Activated CD4-positive, alpha-beta T cell treated with anti-CD3 and anti-CD28 coated beads, Interleukin-10, Interleukin-2, amounts not matched to agents 100 ng/mL and 50 ng/mL, durations not matched to agents 16 hours and 8 hours (primary cell): ENCODE measurements at regions not wholly inside any gene's neighbourhood (a gene's known extent, or its start where the extent isn't known, plus 50 kb on each side); places are given as distances from the start of the nearest gene placed in this dataset.

Experiments used
- DNase-seq: peaks from one replicate; pipeline ENCODE4 v3.0.0-alpha.2; 2020

GRCh38 chr15:85890620-85890980 lies 95.9 kb upstream of the KLHL25 start:
- DNase-seq = no peak

- DNase-seq = no peak
Observed at GRCh38 chr15:85891470-85891869, 96.7 kb upstream of the KLHL25 start.

GRCh38 chr15:85892232-85892631 lies 97.5 kb upstream of the KLHL25 start:
- no peak for DNase-seq

GRCh38 chr15:85897207-85897894 lies 102.6 kb upstream of the KLHL25 start:
- DNase-seq = no peak

- DNase-seq = no peak
Observed at GRCh38 chr15:85897895-85898717, 103.4 kb upstream of the KLHL25 start.

- DNase-seq = peak; percentile 3
Observed at GRCh38 chr15:85899927-85900326, 105.2 kb upstream of the KLHL25 start.

GRCh38 chr15:85905751-85906450 lies 111.2 kb upstream of the KLHL25 start:
- no peak for DNase-seq

GRCh38 chr15:85906640-85907039 lies 111.9 kb upstream of the KLHL25 start:
- DNase-seq = no peak

GRCh38 chr15:85910834-85911233 lies 116.1 kb upstream of the KLHL25 start:
- no peak for DNase-seq

GRCh38 chr15:85913461-85913860 lies 118.7 kb upstream of the KLHL25 start:
- DNase-seq = no peak

- DNase-seq = no peak
Observed at GRCh38 chr15:85920956-85921355, 126.2 kb upstream of the KLHL25 start.

- no peak for DNase-seq
Observed at GRCh38 chr15:85924088-85924487, 129.4 kb upstream of the KLHL25 start.

- no peak for DNase-seq
Observed at GRCh38 chr15:85925649-85926237, 131.0 kb upstream of the KLHL25 start.

GRCh38 chr15:85926834-85927233 lies 132.1 kb upstream of the KLHL25 start:
- DNase-seq = no peak

- DNase-seq = no peak
Observed at GRCh38 chr15:85927931-85928537, 133.3 kb upstream of the KLHL25 start.

- DNase-seq = no peak
Observed at GRCh38 chr15:85929786-85930185, 135.1 kb upstream of the KLHL25 start.

- no peak for DNase-seq
Observed at GRCh38 chr15:85932391-85932790, 137.7 kb upstream of the KLHL25 start.

- no peak for DNase-seq
Observed at GRCh38 chr15:85934691-85935090, 140.0 kb upstream of the KLHL25 start.

- DNase-seq = no peak
Observed at GRCh38 chr15:85935182-85935581, 140.5 kb upstream of the KLHL25 start.

GRCh38 chr15:85937661-85938060 lies 142.0 kb upstream of the AGBL1 start:
- no peak for DNase-seq

GRCh38 chr15:85941186-85941855 lies 138.3 kb upstream of the AGBL1 start:
- DNase-seq = no peak

GRCh38 chr15:85942632-85943031 lies 137.0 kb upstream of the AGBL1 start:
- DNase-seq = no peak
